ENCODE measurements at regions not wholly inside any gene's neighbourhood (a gene's known extent, or its start where the extent isn't known, plus 50 kb on each side); places are given as distances from the start of the nearest gene placed in this dataset.

GRCh38 chr1:25063591-25064416, 133.7 kb upstream of the RUNX3 start:
- Histone ChIP-seq H3K14ac (ENCODE audit: insufficient read depth, low read length) (no peak overlapping the region), H3K9ac (ENCODE audit: extremely low read depth, insufficient read length, low read length) (no peak overlapping the region), H3T11ph (ENCODE audit: low read length) (no peak overlapping the region), H3K27ac (ENCODE audit: insufficient read length, low read depth, low read length) (no peak overlapping the region), H2AFZ (ENCODE audit: low read length) (no peak overlapping the region), H3K4me1 (ENCODE audit: insufficient read depth, low read length) (no peaks in the 10 kb centered on the region), H3K18ac (ENCODE audit: insufficient read length, low read depth, low read length) (no peak overlapping the region), H2BK5ac (ENCODE audit: insufficient read length, low read length) (no peak overlapping the region), H3K56ac (ENCODE audit: insufficient read length, low read depth, low read length) (no peak overlapping the region), H2BK12ac (ENCODE audit: insufficient read length, low read depth, low read length) (no peak overlapping the region), H3K27me3 (ENCODE audit: insufficient read depth, low read length) (no peaks in the 10 kb centered on the region), H3K4ac (ENCODE audit: low read depth, low read length) (no peak overlapping the region), H2BK120ac (ENCODE audit: low read depth, low read length, poor library complexity, severe bottlenecking) (no peak overlapping the region), H3K23ac (ENCODE audit: insufficient read length, low read depth, low read length) (no peak overlapping the region), H3K4me2 (ENCODE audit: insufficient read depth, insufficient read length, low read length) (no peak overlapping the region), H4K20me1 (ENCODE audit: control insufficient read depth, insufficient read depth, insufficient read length) (no peaks in the 10 kb centered on the region), H2BK15ac (ENCODE audit: low read depth, low read length) (no peak overlapping the region), H2BK20ac (ENCODE audit: low read depth, low read length, poor library complexity, severe bottlenecking) (no peak overlapping the region), H4K91ac (ENCODE audit: insufficient read length, low read depth, low read length) (no peak overlapping the region), H4K5ac (ENCODE audit: insufficient read length, low read depth, low read length) (no peak overlapping the region), H3K23me2 (ENCODE audit: insufficient read length, low read depth, low read length, poor library complexity, severe bottlenecking) (no peaks in the 10 kb centered on the region), H3K79me1 (ENCODE audit: insufficient read depth, low read depth, low read length, poor library complexity, severe bottlenecking) (no peaks in the 10 kb centered on the region), H2AK5ac (ENCODE audit: insufficient read length, low read length) (no peak overlapping the region), H3K79me2 (ENCODE audit: insufficient read depth, low read length) (no peaks in the 10 kb centered on the region), H3K9me3 (ENCODE audit: control insufficient read depth, low read depth, low read length) (no peaks in the 10 kb centered on the region), H4K8ac (replicated peaks; ENCODE audit: insufficient read length, low read depth, low read length) (no peak overlapping the region)
- H3K9me3 Mint-ChIP-seq: no peaks in the 10 kb centered on the region
- no peaks in the 10 kb centered on the region for H3K36me3 Mint-ChIP-seq (ENCODE audit: insufficient read depth in 1 of 3, low read depth in 3 of 3)
- no peak overlapping the region for H3K4me3 Mint-ChIP-seq
- peaks cover 8% of the 10 kb centered on the region for H3K27me3 Mint-ChIP-seq (ENCODE audit: low read depth)
- H3K27ac Mint-ChIP-seq: no peak overlapping the region
- TF ChIP-seq CTCF (conservative IDR thresholded peaks at IDR 0.05): no peak
- no CpG with 5 or more reads among the region's 10 CpGs for WGBS (ENCODE audit: extremely low coverage, insufficient read length, low lambda C conversion rate)
- DNase-seq: no peak
- H3K4me1 Mint-ChIP-seq: peaks cover 12 to 26% of the 10 kb centered on the region in 2 experiments

All from H9 (cell line).